ENCODE measurements at regions not wholly inside any gene's neighbourhood (a gene's known extent, or its start where the extent isn't known, plus 50 kb on each side); places are given as distances from the start of the nearest gene placed in this dataset.

DNA sequence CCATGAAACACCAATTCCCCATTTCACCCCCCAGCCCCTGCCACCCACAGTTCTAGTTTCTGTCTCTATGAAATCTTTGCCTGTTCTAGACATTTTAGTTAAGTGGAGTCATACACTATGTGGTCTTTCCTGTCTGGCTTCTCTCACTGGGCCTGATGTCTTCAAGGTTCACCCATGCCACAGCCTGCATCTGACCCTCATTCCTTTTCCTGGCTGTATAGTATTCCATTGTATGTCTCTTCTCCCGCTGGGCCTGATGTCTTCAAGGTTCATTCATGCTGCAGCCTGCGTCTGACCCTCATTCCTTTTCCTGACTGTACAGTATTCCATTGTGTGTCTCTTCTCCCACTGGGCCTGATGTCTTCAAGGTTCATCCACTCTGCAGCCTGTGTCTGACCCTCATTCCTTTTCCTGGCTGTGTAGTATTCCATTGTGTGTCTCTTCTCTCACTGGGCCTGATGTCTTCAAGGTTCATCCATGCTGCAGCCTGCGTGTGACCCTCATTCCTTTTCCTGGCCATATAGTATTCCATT is 191.7 kb downstream of the CRLF2 start:
- TF ChIP-seq POLR2A (IDR thresholded peaks at IDR 0.05; ENCODE audit: low read depth): no peak
- TF ChIP-seq, protein P1, sequence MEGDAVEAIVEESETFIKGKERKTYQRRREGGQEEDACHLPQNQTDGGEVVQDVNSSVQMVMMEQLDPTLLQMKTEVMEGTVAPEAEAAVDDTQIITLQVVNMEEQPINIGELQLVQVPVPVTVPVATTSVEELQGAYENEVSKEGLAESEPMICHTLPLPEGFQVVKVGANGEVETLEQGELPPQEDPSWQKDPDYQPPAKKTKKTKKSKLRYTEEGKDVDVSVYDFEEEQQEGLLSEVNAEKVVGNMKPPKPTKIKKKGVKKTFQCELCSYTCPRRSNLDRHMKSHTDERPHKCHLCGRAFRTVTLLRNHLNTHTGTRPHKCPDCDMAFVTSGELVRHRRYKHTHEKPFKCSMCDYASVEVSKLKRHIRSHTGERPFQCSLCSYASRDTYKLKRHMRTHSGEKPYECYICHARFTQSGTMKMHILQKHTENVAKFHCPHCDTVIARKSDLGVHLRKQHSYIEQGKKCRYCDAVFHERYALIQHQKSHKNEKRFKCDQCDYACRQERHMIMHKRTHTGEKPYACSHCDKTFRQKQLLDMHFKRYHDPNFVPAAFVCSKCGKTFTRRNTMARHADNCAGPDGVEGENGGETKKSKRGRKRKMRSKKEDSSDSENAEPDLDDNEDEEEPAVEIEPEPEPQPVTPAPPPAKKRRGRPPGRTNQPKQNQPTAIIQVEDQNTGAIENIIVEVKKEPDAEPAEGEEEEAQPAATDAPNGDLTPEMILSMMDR (IDR thresholded peaks at IDR 0.05): no peak
- no peak for TF ChIP-seq EP300 (IDR thresholded peaks at IDR 0.05)

Data from esophagus muscularis mucosa (tissue), 4 donors.